Spleen (tissue), 11 donors: ENCODE measurements at regions not wholly inside any gene's neighbourhood (a gene's known extent, or its start where the extent isn't known, plus 50 kb on each side); places are given as distances from the start of the nearest gene placed in this dataset.

ENCODE experiments used
- DNase-seq: peaks from one replicate; pipeline ENCODE4 v3.0.0-alpha.2; 2020
- H3K27ac ChIP-seq, 8 donors: fragments of 200-600 bp; sonication (generic) in 7 of 8; 1 replicate in 4 of 8; 2 replicates in 4 of 8; pipeline versions ENCODE4 v1.5.0 to v1.8.0; 2016 to 2021; ENCODE audit warnings: inconsistent platforms in 4 of 8, mild to moderate bottlenecking in 4 of 8, moderate library complexity in 1 of 8
- H3K27me3 ChIP-seq, 7 donors: fragments of 200-600 bp; sonication (generic) in 6 of 7; replicated peaks in 1 of 7; 1 replicate in 4 of 7; 2 replicates in 3 of 7; pipeline versions ENCODE4 v1.5.0 to v1.8.0; 2016 to 2021; ENCODE audit warnings: inconsistent platforms in 3 of 7, mild to moderate bottlenecking in 1 of 7
- H3K36me3 ChIP-seq, 6 donors: fragments of 200-600 bp; sonication (generic) in 5 of 6; 1 replicate in 4 of 6; 2 replicates in 2 of 6; pipeline versions ENCODE4 v1.5.0 to v1.8.0; 2016 to 2021; ENCODE audit warnings: inconsistent platforms in 2 of 6
- H3K4me1 ChIP-seq, 6 donors: fragments of 200-600 bp; sonication (generic) in 5 of 6; 1 replicate in 3 of 6; 2 replicates in 3 of 6; pipeline versions ENCODE4 v1.5.0 to v1.8.0; 2016 to 2021; ENCODE audit warnings: inconsistent platforms in 3 of 6
- H3K4me3 ChIP-seq, 8 donors: fragments of 200-600 bp; sonication (generic) in 7 of 8; 1 replicate in 4 of 8; 2 replicates in 4 of 8; pipeline versions ENCODE4 v1.5.0 to v1.8.0; 2016 to 2021; ENCODE audit warnings: inconsistent platforms in 4 of 8, mild to moderate bottlenecking in 4 of 8, moderate library complexity in 2 of 8
- H3K9me3 ChIP-seq, 8 donors: fragments of 200-600 bp; sonication (generic) in 7 of 8; 1 replicate in 4 of 8; 2 replicates in 4 of 8; pipeline versions ENCODE4 v1.5.0 to v1.8.0; 2016 to 2021; ENCODE audit warnings: inconsistent platforms in 4 of 8
- POLR2A ChIP-seq, 3 donors: fragments of 450-650 bp; IDR thresholded peaks; one replicate each; pipeline ENCODE4 v1.5.1; 2017; ENCODE audit warnings: antibody characterized with exemption in 3 of 3, mild to moderate bottlenecking in 1 of 3
- POLR2AphosphoS5 ChIP-seq, 3 donors: sonication (generic); formaldehyde crosslinking; IDR thresholded peaks; one replicate each; pipeline ENCODE4 v1.5.1; 2017; ENCODE audit warnings: antibody characterized with exemption in 3 of 3
- WGBS, 5 donors: extraction: QIAGEN DNeasy Blood & Tissue Kit in 3 of 5; methylation state at CpG; one replicate each; pipeline versions ENCODE4 v1.1.5 to v1.1.7; 2013 to 2018; 5-methylcytosine and 5-hydroxymethylcytosine counted together
- intact Hi-C: fragments of 100-400 bp; cut with DNase I; formaldehyde crosslinking; loops from one replicate; pipeline ENCODE4 v1.15.0; 2023; ENCODE audit warnings: low total_unique reads
- TF ChIP-seq, protein P1 (sequence below), 11 experiments: fragments of 200-600 bp in 7 of 11; fragments of 450-650 bp in 4 of 11; sonication (generic) in 4 of 11; IDR thresholded peaks in 8 of 11; conservative IDR thresholded peaks in 3 of 11; 1 replicate in 7 of 11; 2 replicates in 4 of 11; pipeline versions ENCODE4 v1.4.0 to v1.8.0; 2016 to 2021; ENCODE audit warnings: antibody characterized with exemption in 11 of 11, inconsistent platforms in 4 of 11, mild to moderate bottlenecking in 1 of 11
- donor health status: healthy with polysubstance abuse.
- donor health status: DM: no; HTN: no; CAD: no; lungs with moderate emphysema.
- donor health status: DM: no; HTN: no; CAD: no.
- donor health status: Bipolar disorder and iron deficiency.
- donor health status: healthy.
- donor health status: DM: no; HTN: no; CAD: no.
- donor health status: DM: yes; HTN: yes; CAD: no.

DNA sequence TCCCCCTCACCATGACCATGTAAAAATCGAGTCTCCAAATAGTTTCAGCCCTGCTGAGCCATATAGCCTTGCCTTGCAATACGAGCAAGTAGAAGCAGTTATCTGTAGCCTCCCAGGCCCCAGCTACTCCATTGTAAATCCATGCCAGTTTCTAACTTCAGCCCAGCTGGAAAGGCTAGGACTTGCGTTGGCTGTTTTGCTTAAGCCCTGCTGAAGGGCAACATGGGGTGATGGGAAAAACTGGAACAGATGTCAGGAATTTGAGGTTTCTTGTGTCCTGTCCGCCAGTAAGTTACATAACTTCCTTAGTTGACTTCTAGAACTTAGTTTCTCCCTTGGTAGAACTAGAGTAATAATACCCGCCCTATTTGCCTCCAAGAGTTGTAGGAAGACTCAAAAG is 216.0 kb upstream of the SERP2 start:
- H3K27ac ChIP-seq = no peak overlapping the region
- H3K36me3 ChIP-seq = no peaks in the 10 kb centered on the region
- no peak overlapping the region for H3K4me3 ChIP-seq
- H3K27me3 ChIP-seq = no peaks in the 10 kb centered on the region
- no peaks in the 10 kb centered on the region for H3K4me1 ChIP-seq
- DNase-seq = no peak
- WGBS, 5 donors = 57 to 91% (median 71%) methylated on average over 5 of the region's 5 CpGs
- intact Hi-C loops = no loop called here
- TF ChIP-seq, protein P1, sequence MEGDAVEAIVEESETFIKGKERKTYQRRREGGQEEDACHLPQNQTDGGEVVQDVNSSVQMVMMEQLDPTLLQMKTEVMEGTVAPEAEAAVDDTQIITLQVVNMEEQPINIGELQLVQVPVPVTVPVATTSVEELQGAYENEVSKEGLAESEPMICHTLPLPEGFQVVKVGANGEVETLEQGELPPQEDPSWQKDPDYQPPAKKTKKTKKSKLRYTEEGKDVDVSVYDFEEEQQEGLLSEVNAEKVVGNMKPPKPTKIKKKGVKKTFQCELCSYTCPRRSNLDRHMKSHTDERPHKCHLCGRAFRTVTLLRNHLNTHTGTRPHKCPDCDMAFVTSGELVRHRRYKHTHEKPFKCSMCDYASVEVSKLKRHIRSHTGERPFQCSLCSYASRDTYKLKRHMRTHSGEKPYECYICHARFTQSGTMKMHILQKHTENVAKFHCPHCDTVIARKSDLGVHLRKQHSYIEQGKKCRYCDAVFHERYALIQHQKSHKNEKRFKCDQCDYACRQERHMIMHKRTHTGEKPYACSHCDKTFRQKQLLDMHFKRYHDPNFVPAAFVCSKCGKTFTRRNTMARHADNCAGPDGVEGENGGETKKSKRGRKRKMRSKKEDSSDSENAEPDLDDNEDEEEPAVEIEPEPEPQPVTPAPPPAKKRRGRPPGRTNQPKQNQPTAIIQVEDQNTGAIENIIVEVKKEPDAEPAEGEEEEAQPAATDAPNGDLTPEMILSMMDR (IDR thresholded peaks at IDR 0.05 in 8 of 11, conservative IDR thresholded peaks at IDR 0.05 in 3 of 11) = no peak
- TF ChIP-seq POLR2A (IDR thresholded peaks at IDR 0.05) (no peak), POLR2AphosphoS5 (IDR thresholded peaks at IDR 0.05) (no peak)
- no peaks in the 10 kb centered on the region for H3K9me3 ChIP-seq

DNA sequence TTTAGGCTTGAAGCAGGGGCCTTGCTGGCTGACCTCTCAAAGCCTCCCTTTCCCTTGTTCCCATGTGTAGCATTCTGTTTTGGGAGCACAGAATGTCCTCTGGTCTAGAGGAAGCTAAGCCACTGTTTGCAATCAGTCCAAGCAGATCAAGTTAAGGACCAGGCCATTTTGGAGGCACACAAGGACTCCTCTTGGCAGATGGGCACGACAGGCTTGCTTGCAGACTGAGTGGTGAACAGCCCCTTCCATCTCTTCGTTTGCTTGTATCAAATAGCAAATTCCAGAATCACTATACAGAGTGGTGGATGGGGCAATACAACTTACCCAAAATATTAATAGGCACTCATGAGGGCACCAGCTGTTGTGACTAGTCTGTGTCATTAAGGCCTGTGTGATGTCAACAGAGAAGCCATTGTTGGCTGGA is 215.5 kb upstream of the SERP2 start:
- no peaks in the 10 kb centered on the region for H3K4me1 ChIP-seq

DNA sequence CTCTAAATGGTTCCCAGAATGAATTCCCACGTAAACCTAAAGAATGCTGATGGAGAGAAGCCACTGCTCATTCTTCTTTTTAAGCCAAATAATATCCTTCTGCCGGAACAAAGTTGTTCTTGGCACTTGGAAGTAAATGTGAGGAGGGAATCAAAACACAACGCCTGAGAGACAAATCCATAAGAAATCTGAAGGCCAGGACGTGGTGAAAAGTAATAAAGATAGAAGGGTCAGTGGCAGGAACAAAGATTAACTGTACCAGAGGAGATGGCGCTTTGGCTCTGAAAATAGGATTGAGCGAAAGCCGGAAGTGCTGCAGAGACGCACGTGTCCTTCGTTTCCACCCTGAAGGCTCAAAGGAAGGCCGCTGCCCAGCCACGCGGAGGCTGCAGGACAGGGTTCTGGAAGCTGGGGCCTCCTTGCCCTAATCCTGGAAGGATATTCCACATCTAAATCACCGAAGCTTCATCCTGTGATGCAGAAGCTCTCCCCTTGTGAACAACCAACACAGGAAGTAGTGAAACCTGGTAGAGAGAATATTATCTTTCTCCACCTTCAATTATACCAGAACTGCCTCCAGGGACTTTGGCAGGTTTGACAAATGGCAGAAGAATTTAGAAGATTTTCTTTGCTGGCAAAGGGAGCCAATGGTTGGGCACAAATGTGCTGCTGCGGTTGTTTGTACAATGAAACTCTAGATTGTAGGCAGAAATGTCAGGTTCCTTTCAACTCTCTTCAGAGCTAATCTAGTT is 214.6 kb upstream of the SERP2 start:
- TF ChIP-seq POLR2A (IDR thresholded peaks at IDR 0.05) (no peak), POLR2AphosphoS5 (IDR thresholded peaks at IDR 0.05) (no peak)
- TF ChIP-seq, protein P1 (IDR thresholded peaks at IDR 0.05 in 8 of 11, conservative IDR thresholded peaks at IDR 0.05 in 3 of 11) = no peak
- Histone ChIP-seq H3K4me3 (no peak overlapping the region), H3K36me3 (no peaks in the 10 kb centered on the region), H3K4me1 (no peaks in the 10 kb centered on the region), H3K9me3 (no peaks in the 10 kb centered on the region), H3K27ac (no peak overlapping the region), H3K27me3 (no peaks in the 10 kb centered on the region)
- 76 to 90% (median 87%) methylated on average over 15 of the region's 15 CpGs for WGBS, 5 donors
- intact Hi-C loops = no loop called here
- DNase-seq = no peak

More for the DNA sequence above, 215.5 kb upstream of the SERP2 start:
- Histone ChIP-seq H3K9me3 (no peaks in the 10 kb centered on the region), H3K36me3 (no peaks in the 10 kb centered on the region), H3K27ac (no peak overlapping the region), H3K27me3 (no peaks in the 10 kb centered on the region), H3K4me3 (no peak overlapping the region)
- TF ChIP-seq, protein P1 (IDR thresholded peaks at IDR 0.05 in 8 of 11, conservative IDR thresholded peaks at IDR 0.05 in 3 of 11) = no peak
- TF ChIP-seq POLR2AphosphoS5 (IDR thresholded peaks at IDR 0.05) (no peak), POLR2A (IDR thresholded peaks at IDR 0.05) (no peak)
- no peak for DNase-seq
- intact Hi-C loops = no loop called here
- 78 to 94% (median 83%) methylated on average over 2 of the region's 2 CpGs for WGBS, 5 donors

DNA sequence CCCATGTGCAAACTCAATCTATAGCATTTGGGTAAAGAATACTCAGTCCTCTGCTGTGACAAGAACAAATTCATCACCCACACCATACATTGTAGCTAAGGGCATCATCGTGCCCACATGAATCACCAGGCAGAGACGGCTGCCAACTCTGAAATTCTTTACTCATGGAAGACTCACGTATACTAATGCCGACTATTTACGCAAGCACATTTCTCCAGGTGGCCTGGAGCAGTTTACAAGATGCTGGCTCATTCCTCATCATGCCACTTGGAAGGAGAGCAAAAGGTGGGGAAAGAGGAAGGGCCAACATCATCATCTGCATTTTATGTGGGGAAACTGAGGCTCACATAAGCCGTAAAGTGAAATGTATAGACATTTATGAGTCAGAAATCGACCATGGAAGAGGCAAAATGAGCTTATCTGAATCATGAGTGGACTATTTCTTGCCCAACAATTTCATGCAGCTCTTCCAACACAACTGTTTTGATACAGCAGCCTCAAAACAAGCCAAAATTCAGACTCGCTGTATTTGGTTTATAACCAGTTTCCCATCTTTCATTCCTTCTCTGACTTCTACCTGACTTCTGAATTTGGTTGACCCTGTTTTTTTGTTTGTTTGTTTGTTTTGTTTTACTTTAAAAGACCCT is 213.9 kb upstream of the SERP2 start:
- intact Hi-C loops = no loop called here
- no peak for DNase-seq
- H3K36me3 ChIP-seq = no peaks in the 10 kb centered on the region
- H3K9me3 ChIP-seq = no peaks in the 10 kb centered on the region
- H3K4me1 ChIP-seq = no peaks in the 10 kb centered on the region
- no peak overlapping the region for H3K27ac ChIP-seq
- no peaks in the 10 kb centered on the region for H3K27me3 ChIP-seq
- TF ChIP-seq, protein P1 (IDR thresholded peaks at IDR 0.05 in 8 of 11, conservative IDR thresholded peaks at IDR 0.05 in 3 of 11) = no peak
- TF ChIP-seq POLR2AphosphoS5 (IDR thresholded peaks at IDR 0.05) (no peak), POLR2A (IDR thresholded peaks at IDR 0.05) (no peak)
- 76 to 83% (median 80%) methylated on average over 8 of the region's 8 CpGs for WGBS, 5 donors
- no peak overlapping the region for H3K4me3 ChIP-seq
